Stimulated activated CD4-positive, alpha-beta T cell treated with anti-CD3 and anti-CD28 coated beads, Interleukin-12 subunit alpha, Interleukin-12 subunit beta, amount 100 ng/mL, for 4 hours (primary cell): ENCODE measurements at regions not wholly inside any gene's neighbourhood (a gene's known extent, or its start where the extent isn't known, plus 50 kb on each side); places are given as distances from the start of the nearest gene placed in this dataset.

Source experiments
- DNase-seq: peaks from one replicate; pipeline ENCODE4 v3.0.0-alpha.2; 2020

GRCh38 chr12:24554612-24555295 is 394.1 kb downstream of the BCAT1 start:
- DNase-seq, result no peak

GRCh38 chr12:24553259-24553658 is 395.6 kb downstream of the BCAT1 start:
- no peak for DNase-seq

- no peak for DNase-seq
Observed at GRCh38 chr12:24551163-24551786, 397.6 kb downstream of the BCAT1 start.

GRCh38 chr12:24550609-24551008 is 398.3 kb downstream of the BCAT1 start:
- DNase-seq, result no peak

GRCh38 chr12:24546661-24547060 is 402.2 kb downstream of the BCAT1 start:
- DNase-seq, result no peak

- no peak for DNase-seq
Observed at GRCh38 chr12:24546084-24546483, 402.8 kb downstream of the BCAT1 start.

- DNase-seq, result no peak
Observed at GRCh38 chr12:24544368-24544767, 404.5 kb downstream of the BCAT1 start.

- DNase-seq, result no peak
Observed at GRCh38 chr12:24541193-24541871, 407.6 kb downstream of the BCAT1 start.

GRCh38 chr12:24539646-24540045 is 409.3 kb downstream of the BCAT1 start:
- no peak for DNase-seq

- no peak for DNase-seq
Observed at GRCh38 chr12:24537083-24537860, 411.6 kb downstream of the BCAT1 start.

GRCh38 chr12:24535334-24536069 is 413.4 kb downstream of the BCAT1 start:
- DNase-seq, result no peak

GRCh38 chr12:24534622-24535021 is 414.3 kb downstream of the BCAT1 start:
- DNase-seq, result no peak

- DNase-seq, result no peak
Observed at GRCh38 chr12:24533716-24534352, 415.1 kb downstream of the BCAT1 start.

- DNase-seq, result no peak
Observed at GRCh38 chr12:24530689-24531088, 418.2 kb downstream of the BCAT1 start.

- DNase-seq, result no peak
Observed at GRCh38 chr12:24527102-24527501, 421.8 kb downstream of the BCAT1 start.

GRCh38 chr12:24522736-24523135 is 426.2 kb downstream of the BCAT1 start:
- DNase-seq, result no peak

- DNase-seq, result no peak
Observed at GRCh38 chr12:24519759-24520158, 429.1 kb downstream of the BCAT1 start.

GRCh38 chr12:24517000-24517399 is 431.9 kb downstream of the BCAT1 start:
- no peak for DNase-seq

GRCh38 chr12:24510581-24511125 is 438.2 kb downstream of the BCAT1 start:
- no peak for DNase-seq

- DNase-seq, result no peak
Observed at GRCh38 chr12:24507827-24508226, 441.1 kb downstream of the BCAT1 start.

GRCh38 chr12:24505366-24506015 is 443.4 kb downstream of the BCAT1 start:
- no peak for DNase-seq
